Esophagus squamous epithelium (tissue), 4 donors: ENCODE measurements at regions not wholly inside any gene's neighbourhood (a gene's known extent, or its start where the extent isn't known, plus 50 kb on each side); places are given as distances from the start of the nearest gene placed in this dataset.

ENCODE experiments used
- CTCF ChIP-seq, 6 experiments: fragments of 450-650 bp in 4 of 6; fragments of 200-600 bp in 2 of 6; sonication (generic) in 2 of 6; IDR thresholded peaks; one replicate each; pipeline ENCODE4 v1.5.1; 2016 to 2019; ENCODE audit warnings: antibody characterized with exemption in 6 of 6, mild to moderate bottlenecking in 4 of 6, moderate library complexity in 4 of 6
- POLR2A ChIP-seq, 4 donors: fragments of 450-650 bp; IDR thresholded peaks; one replicate each; pipeline ENCODE4 v1.6.1; 2017; ENCODE audit warnings: antibody characterized with exemption in 4 of 4, mild to moderate bottlenecking in 4 of 4, moderate library complexity in 3 of 4

GRCh38 chr5:126093041-126093440, 330.2 kb upstream of the GRAMD2B start:
- TF ChIP-seq CTCF (IDR thresholded peaks at IDR 0.05) (no peak), POLR2A (IDR thresholded peaks at IDR 0.05) (no peak)
